NT2/D1 (cell line): ENCODE measurements at regions not wholly inside any gene's neighbourhood (a gene's known extent, or its start where the extent isn't known, plus 50 kb on each side); places are given as distances from the start of the nearest gene placed in this dataset.

Experiments used
- YY1 ChIP-seq: IDR thresholded peaks from 2 replicates; pipeline ENCODE4 v1.6.1; 2011; ENCODE audit not compliant: insufficient read length, insufficient read depth
- ZNF274 ChIP-seq: IDR thresholded peaks from 2 replicates; pipeline ENCODE4 v1.6.1; 2011; ENCODE audit warnings: mild to moderate bottlenecking, low read depth, low read length

DNA sequence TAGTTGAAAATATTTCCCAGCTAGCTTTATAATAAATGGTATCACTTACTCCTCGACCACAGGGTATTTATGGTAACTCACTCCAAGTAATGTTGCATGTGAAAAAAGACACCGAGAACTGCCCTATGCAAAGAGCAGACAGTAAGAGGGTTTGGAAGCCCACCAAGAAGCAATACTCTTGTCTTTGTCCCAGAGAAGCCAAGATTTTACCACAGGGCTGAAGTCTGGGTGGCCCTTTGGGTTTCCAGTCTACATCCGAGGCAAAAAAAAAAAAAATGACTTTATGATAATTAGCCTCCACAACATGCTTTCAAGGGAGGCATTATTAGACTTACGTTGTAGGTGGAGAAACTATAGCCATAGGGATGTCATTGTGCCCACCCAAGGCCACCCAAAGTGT, 83.6 kb downstream of the CCDC34 start:
- no peak for TF ChIP-seq YY1
- TF ChIP-seq ZNF274, result no peak
